CD4-positive, alpha-beta memory T cell (primary cell): ENCODE measurements at regions not wholly inside any gene's neighbourhood (a gene's known extent, or its start where the extent isn't known, plus 50 kb on each side); places are given as distances from the start of the nearest gene placed in this dataset.
A peak's percentile ranks its signal among the peaks of the same experiment; 100 is the strongest.

Experiments
- CTCF ChIA-PET: fragments of 350-600 bp; sonication (Branson Sonifier 250); formaldehyde crosslinking; loops from one replicate; lab custom pipeline; 2021; ENCODE audit warnings: inconsistent platforms; ENCODE audit not compliant: partially characterized antibody; lab: Charles Lee
- POLR2A ChIA-PET: fragments of 350-600 bp; sonication (Branson Sonifier 250); formaldehyde crosslinking; loops from one replicate; lab custom pipeline; 2021; ENCODE audit not compliant: partially characterized antibody; lab: Charles Lee
- DNase-seq, 5 donors: peaks; one replicate each; pipeline versions ENCODE4 v3.0.0 to v3.0.0-alpha.2; 2020 to 2022; ENCODE audit warnings: mixed read lengths in 1 of 5
- H3K27ac ChIP-seq: one replicate; pipeline ENCODE4 v1.7.0; 2013; ENCODE audit warnings: low read depth, low read length
- H3K27me3 ChIP-seq: 2 replicates; pipeline ENCODE4 v1.7.0; 2013; ENCODE audit warnings: mild to moderate bottlenecking, low read length, moderate library complexity; ENCODE audit not compliant: insufficient read depth
- H3K36me3 ChIP-seq: 2 replicates; pipeline ENCODE4 v1.7.0; 2013; ENCODE audit warnings: mild to moderate bottlenecking, low read length, moderate library complexity; ENCODE audit not compliant: insufficient read depth
- H3K4me1 ChIP-seq: 2 replicates; pipeline ENCODE4 v1.7.0; 2013; ENCODE audit warnings: mild to moderate bottlenecking, low read length, moderate library complexity; ENCODE audit not compliant: insufficient read depth
- H3K4me3 ChIP-seq, 2 donors: one replicate each; pipeline ENCODE4 v1.7.0; 2013; ENCODE audit warnings: low read length in 2 of 2, mild to moderate bottlenecking in 1 of 2
- H3K9me3 ChIP-seq, 2 donors: one replicate each; pipeline ENCODE4 v1.7.0; 2013; ENCODE audit warnings: low read length in 2 of 2, control low read depth in 1 of 2; ENCODE audit not compliant: control insufficient read depth in 1 of 2
- H3K27ac Mint-ChIP-seq, 7 donors: one replicate each; pipeline ENCODE4 v1.8.0; 2020 to 2021; ENCODE audit warnings: mixed read lengths in 7 of 7, mild to moderate bottlenecking in 6 of 7, inconsistent platforms in 3 of 7, moderate library complexity in 3 of 7
- H3K27me3 Mint-ChIP-seq, 2 donors: one replicate each; pipeline ENCODE4 v1.8.0; 2020 to 2021; ENCODE audit warnings: mixed read lengths in 2 of 2
- H3K36me3 Mint-ChIP-seq, 2 donors: one replicate each; pipeline ENCODE4 v1.8.0; 2020 to 2021; ENCODE audit warnings: mixed read lengths in 2 of 2, inconsistent platforms in 1 of 2, mild to moderate bottlenecking in 1 of 2
- H3K4me1 Mint-ChIP-seq, 4 donors: one replicate each; pipeline ENCODE4 v1.8.0; 2020 to 2021; ENCODE audit warnings: mixed read lengths in 4 of 4, mild to moderate bottlenecking in 1 of 4
- H3K4me3 Mint-ChIP-seq, 8 donors: one replicate each; pipeline ENCODE4 v1.8.0; 2020 to 2021; ENCODE audit warnings: mixed read lengths in 8 of 8, mild to moderate bottlenecking in 7 of 8, moderate library complexity in 6 of 8, inconsistent platforms in 3 of 8
- H3K9me3 Mint-ChIP-seq, 8 donors: one replicate each; pipeline ENCODE4 v1.8.0; 2020 to 2021; ENCODE audit warnings: mixed read lengths in 8 of 8, mild to moderate bottlenecking in 5 of 8, inconsistent platforms in 3 of 8, moderate library complexity in 1 of 8
- intact Hi-C: fragments of 100-400 bp; cut with micrococcal nuclease; formaldehyde crosslinking; loops from one replicate; pipeline ENCODE4 v1.15.1; 2023

DNA sequence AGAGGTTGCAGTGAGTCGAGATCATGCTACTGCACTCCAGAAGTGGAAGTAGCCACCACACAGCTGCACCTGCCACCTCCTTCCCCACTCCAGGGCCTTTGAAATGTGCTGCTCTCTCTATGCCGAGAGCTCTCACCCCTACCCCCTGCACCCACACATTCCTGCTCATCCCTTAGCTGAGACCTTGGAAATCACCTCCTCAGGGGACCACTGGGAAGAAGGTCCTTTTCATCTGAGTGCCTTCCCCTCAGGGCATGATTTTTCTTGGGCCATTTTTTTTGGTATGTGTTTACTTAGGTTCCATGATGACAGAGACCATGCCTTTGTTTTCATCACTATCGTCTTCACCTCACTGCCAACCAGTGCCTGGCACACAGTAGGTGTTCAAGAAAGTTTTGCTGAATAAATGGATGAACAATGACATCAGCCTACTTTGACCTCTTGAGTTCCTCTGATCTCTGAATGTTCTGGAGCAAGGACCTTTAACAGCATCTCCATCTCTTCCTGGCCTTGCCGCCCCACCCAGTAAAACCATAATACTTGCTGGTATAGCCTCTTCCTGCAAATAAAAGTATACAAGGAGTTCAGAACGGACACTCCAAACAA is 166.6 kb upstream of the KLF14 start:
- CTCF ChIA-PET, result interaction anchor here (1.6 to 9.0 kb wide), 3 partner anchors 63 to 139 kb away, joined by 3 to 150 read pairs (median 6); no protein-coding TSS in a partner anchor
- no peak for DNase-seq
- no peak overlapping the region for H3K4me3 ChIP-seq
- intact Hi-C loops, result no loop called here
- H3K4me3 Mint-ChIP-seq, result no peak overlapping the region
- peak overlapping the region; percentile 77 to 95 (median 90) for H3K27ac Mint-ChIP-seq
- no peaks in the 10 kb centered on the region for H3K9me3 ChIP-seq
- peaks cover 51 to 82% of the 10 kb centered on the region in 2 donors for H3K36me3 Mint-ChIP-seq
- H3K27me3 Mint-ChIP-seq, result no peaks in the 10 kb centered on the region
- H3K4me1 ChIP-seq, result peaks cover 99% of the 10 kb centered on the region
- peaks cover 67 to 100% (median 83%) of the 10 kb centered on the region in 4 donors for H3K4me1 Mint-ChIP-seq
- no peaks in the 10 kb centered on the region for H3K27me3 ChIP-seq
- H3K27ac ChIP-seq, result peak overlapping the region; percentile 21
- H3K36me3 ChIP-seq, result peaks cover 26% of the 10 kb centered on the region
- H3K9me3 Mint-ChIP-seq, result peaks cover 0 to 8% (median 0%) of the 10 kb centered on the region in 8 donors
- POLR2A ChIA-PET, result interaction anchor here (1.6 kb wide), 1 partner anchor 13 kb away, joined by 6 read pairs; no protein-coding TSS in a partner anchor

- POLR2A ChIA-PET, result no interaction called here
- intact Hi-C loops, result no loop called here
- Mint-ChIP-seq H3K27me3 (no peaks in the 10 kb centered on the region), H3K4me3 (peak overlapping the region in 6 of 8 donors; percentile 33 to 55 (median 48)), H3K36me3 (peaks cover 48 to 78% of the 10 kb centered on the region in 2 donors), H3K4me1 (peaks cover 65 to 100% (median 81%) of the 10 kb centered on the region in 4 donors), H3K9me3 (peaks cover 0 to 8% (median 0%) of the 10 kb centered on the region in 8 donors), H3K27ac (peak overlapping the region; percentile 76 to 96 (median 93))
- CTCF ChIA-PET, result no interaction called here
- DNase-seq, result peak in 1 of 5 donors; percentile 32
- H3K9me3 ChIP-seq, result no peaks in the 10 kb centered on the region
- peak overlapping the region; percentile 21 for H3K27ac ChIP-seq
- no peak overlapping the region for H3K4me3 ChIP-seq
- H3K36me3 ChIP-seq, result peaks cover 21% of the 10 kb centered on the region
- no peaks in the 10 kb centered on the region for H3K27me3 ChIP-seq
- H3K4me1 ChIP-seq, result peaks cover 99% of the 10 kb centered on the region
Observed at GRCh38 chr7:130901209-130901783, 167.3 kb upstream of the KLF14 start.

DNA sequence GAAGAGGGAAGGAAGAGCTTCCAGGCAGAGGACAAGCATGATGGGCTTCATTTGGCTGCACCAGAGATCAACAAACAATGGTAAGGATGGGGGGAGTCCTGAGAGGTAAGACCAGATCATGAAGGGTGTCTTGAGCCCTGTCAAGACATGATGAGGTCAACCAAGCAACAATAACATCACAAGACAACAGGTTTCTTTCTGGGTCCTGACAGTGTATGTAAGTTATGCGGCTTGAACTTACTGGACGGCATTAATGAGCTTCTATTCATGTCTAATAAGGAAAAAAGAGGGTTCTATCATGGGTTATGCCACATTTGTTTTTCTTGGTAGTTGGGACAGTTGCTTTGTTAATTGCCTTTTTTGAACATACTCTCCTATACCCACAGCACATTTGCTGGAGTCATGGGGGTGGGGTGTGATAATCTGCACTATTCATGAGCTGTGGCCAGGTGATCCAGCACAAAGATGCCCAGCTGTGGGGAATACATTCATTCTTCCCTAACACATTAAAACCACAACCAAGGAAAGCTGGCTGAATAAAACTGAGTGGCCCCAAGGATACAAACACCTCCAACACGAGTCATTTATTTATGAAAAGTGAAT is 168.8 kb upstream of the KLF14 start:
- Mint-ChIP-seq H3K27me3 (no peaks in the 10 kb centered on the region), H3K9me3 (peaks cover 0 to 8% (median 0%) of the 10 kb centered on the region in 8 donors), H3K36me3 (peaks cover 45 to 66% of the 10 kb centered on the region in 2 donors), H3K4me1 (peaks cover 59 to 98% (median 74%) of the 10 kb centered on the region in 4 donors), H3K4me3 (peak overlapping the region in 3 of 8 donors; percentile 31 to 62 (median 54)), H3K27ac (peak overlapping the region; percentile 70 to 95 (median 90))
- CTCF ChIA-PET, result interaction anchor here (0.9 to 3.1 kb wide), 3 partner anchors 9 to 57 kb away, joined by 4 to 12 read pairs (median 9); no protein-coding TSS in a partner anchor
- peak overlapping the region; percentile 52 for H3K27ac ChIP-seq
- intact Hi-C loops, result no loop called here
- DNase-seq, result peak in 1 of 5 donors; percentile 28
- no peaks in the 10 kb centered on the region for H3K9me3 ChIP-seq
- peaks cover 15% of the 10 kb centered on the region for H3K36me3 ChIP-seq
- peaks cover 95% of the 10 kb centered on the region for H3K4me1 ChIP-seq
- POLR2A ChIA-PET, result interaction anchor here (0.7 to 3.5 kb wide), 3 partner anchors 10 to 163 kb away, joined by 3 to 23 read pairs (median 6); no protein-coding TSS in a partner anchor
- H3K4me3 ChIP-seq, result no peak overlapping the region
- no peaks in the 10 kb centered on the region for H3K27me3 ChIP-seq

GRCh38 chr7:130903358-130903974 is 169.5 kb upstream of the KLF14 start:
- H3K27ac ChIP-seq, result peak overlapping the region; percentile 52
- DNase-seq, result peak in 2 of 5 donors; percentile 33 to 72
- POLR2A ChIA-PET, result interaction anchor here (0.7 to 3.5 kb wide), 5 partner anchors 10 to 162 kb away, joined by 3 to 23 read pairs (median 4); no protein-coding TSS in a partner anchor
- H3K27me3 ChIP-seq, result no peaks in the 10 kb centered on the region
- no peaks in the 10 kb centered on the region for H3K9me3 ChIP-seq
- H3K4me1 ChIP-seq, result peaks cover 90% of the 10 kb centered on the region
- H3K4me3 Mint-ChIP-seq, result peak overlapping the region in 6 of 8 donors; percentile 19 to 85 (median 35)
- no peaks in the 10 kb centered on the region for H3K27me3 Mint-ChIP-seq
- H3K4me3 ChIP-seq, result no peak overlapping the region
- peaks cover 0 to 8% (median 0%) of the 10 kb centered on the region in 8 donors for H3K9me3 Mint-ChIP-seq
- peak overlapping the region; percentile 70 to 95 (median 91) for H3K27ac Mint-ChIP-seq
- intact Hi-C loops, result no loop called here
- peaks cover 15% of the 10 kb centered on the region for H3K36me3 ChIP-seq
- peaks cover 41 to 62% of the 10 kb centered on the region in 2 donors for H3K36me3 Mint-ChIP-seq
- CTCF ChIA-PET, result interaction anchor here (1.1 to 3.2 kb wide), 7 partner anchors 7 to 80 kb away, joined by 3 to 16 read pairs (median 7); no protein-coding TSS in a partner anchor
- peaks cover 56 to 94% (median 70%) of the 10 kb centered on the region in 4 donors for H3K4me1 Mint-ChIP-seq

DNA sequence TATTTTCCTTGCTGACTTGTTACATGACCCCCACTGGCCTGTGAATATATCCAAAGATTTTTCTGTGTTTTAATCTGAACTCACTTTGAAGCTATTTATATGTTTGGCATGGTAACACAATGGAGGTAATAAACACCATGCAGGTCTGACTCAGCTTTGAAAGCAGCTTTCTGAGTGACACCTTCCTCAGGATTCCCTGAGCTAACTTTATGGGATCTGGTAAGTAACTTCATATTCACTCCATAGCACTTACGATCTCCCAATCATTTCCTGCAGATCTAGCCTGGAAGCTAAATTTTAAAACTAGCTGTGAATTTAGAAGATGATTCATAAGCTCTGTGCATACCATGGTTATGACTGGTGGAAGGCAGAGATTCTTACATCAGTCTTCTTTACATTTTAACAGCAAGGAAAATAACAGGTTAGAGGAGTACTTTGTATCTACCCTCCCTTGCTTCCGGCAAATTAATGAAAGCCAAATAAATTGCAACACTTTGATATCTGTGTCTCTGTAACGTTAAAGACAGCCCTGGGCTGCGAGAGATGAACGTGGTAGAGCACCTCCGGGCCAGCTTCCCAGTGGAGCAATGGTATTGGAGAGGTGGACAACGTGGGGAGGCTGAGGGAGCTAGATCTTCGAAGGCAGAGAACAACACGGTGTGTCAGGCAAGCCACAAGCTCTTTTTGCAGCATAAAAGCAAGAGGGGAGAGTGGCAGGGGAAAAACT is 170.2 kb upstream of the KLF14 start:
- Mint-ChIP-seq H3K36me3 (peaks cover 37 to 61% of the 10 kb centered on the region in 2 donors), H3K4me3 (peak overlapping the region in 7 of 8 donors; percentile 18 to 85 (median 41)), H3K27me3 (no peaks in the 10 kb centered on the region), H3K27ac (peak overlapping the region; percentile 70 to 95 (median 91)), H3K4me1 (peaks cover 59 to 94% (median 72%) of the 10 kb centered on the region in 4 donors), H3K9me3 (peaks cover 0 to 9% (median 0%) of the 10 kb centered on the region in 8 donors)
- Histone ChIP-seq H3K36me3 (peaks cover 11% of the 10 kb centered on the region), H3K9me3 (no peaks in the 10 kb centered on the region), H3K4me3 (no peak overlapping the region), H3K4me1 (peaks cover 89% of the 10 kb centered on the region), H3K27me3 (no peaks in the 10 kb centered on the region), H3K27ac (peak overlapping the region; percentile 52)
- intact Hi-C loops, result no loop called here
- CTCF ChIA-PET, result interaction anchor here (0.6 to 3.2 kb wide), 12 partner anchors 8 to 153 kb away, joined by 3 to 16 read pairs (median 5); no protein-coding TSS in a partner anchor
- DNase-seq, result no peak
- POLR2A ChIA-PET, result interaction anchor here (0.8 to 3.5 kb wide), 7 partner anchors 9 to 109 kb away, joined by 3 to 23 read pairs (median 4); no protein-coding TSS in a partner anchor

DNA sequence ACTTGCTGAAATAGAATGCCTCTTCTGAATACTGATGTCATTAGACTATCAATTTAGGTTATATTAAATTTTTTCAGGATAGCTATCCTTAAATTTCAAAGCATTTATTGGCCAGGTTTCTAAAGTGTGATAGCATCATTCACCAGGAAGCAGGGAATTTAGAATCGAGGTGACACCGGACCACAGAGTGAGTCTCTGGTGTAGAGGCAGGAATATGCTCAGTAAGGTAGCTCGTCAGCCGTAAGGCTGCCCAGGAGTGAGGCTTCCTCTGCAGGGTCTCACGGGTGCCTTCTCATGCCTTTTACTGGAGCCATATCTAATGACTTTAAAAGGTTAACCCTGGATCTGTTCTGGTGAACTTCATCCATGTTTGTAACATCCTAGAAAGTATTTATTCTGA is 170.8 kb upstream of the KLF14 start:
- peaks cover 0 to 11% (median 0%) of the 10 kb centered on the region in 8 donors for H3K9me3 Mint-ChIP-seq
- CTCF ChIA-PET, result interaction anchor here (0.6 to 3.2 kb wide), 12 partner anchors 8 to 153 kb away, joined by 3 to 16 read pairs (median 5); no protein-coding TSS in a partner anchor
- H3K4me1 Mint-ChIP-seq, result peaks cover 62 to 94% (median 74%) of the 10 kb centered on the region in 4 donors
- Histone ChIP-seq H3K36me3 (peaks cover 11% of the 10 kb centered on the region), H3K27ac (peak overlapping the region; percentile 52), H3K4me3 (no peak overlapping the region), H3K4me1 (peaks cover 89% of the 10 kb centered on the region), H3K27me3 (no peaks in the 10 kb centered on the region), H3K9me3 (no peaks in the 10 kb centered on the region)
- H3K36me3 Mint-ChIP-seq, result peaks cover 31 to 61% of the 10 kb centered on the region in 2 donors
- peak overlapping the region; percentile 30 to 95 (median 78) for H3K27ac Mint-ChIP-seq
- POLR2A ChIA-PET, result interaction anchor here (0.8 to 3.5 kb wide), 8 partner anchors 8 to 108 kb away, joined by 3 to 23 read pairs (median 4); no protein-coding TSS in a partner anchor
- DNase-seq, result no peak
- intact Hi-C loops, result loop anchor here (1.0 kb wide), 1 partner anchor 9 kb away; no protein-coding TSS in a partner anchor
- no peaks in the 10 kb centered on the region for H3K27me3 Mint-ChIP-seq
- peak overlapping the region in 2 of 8 donors; percentile 58 to 61 for H3K4me3 Mint-ChIP-seq
